ENCODE measurements at regions not wholly inside any gene's neighbourhood (a gene's known extent, or its start where the extent isn't known, plus 50 kb on each side); places are given as distances from the start of the nearest gene placed in this dataset.

- DNase-seq (ENCODE audit: low read depth in 2 of 2) = no peak
Measured at GRCh38 chr13:83943530-83944279, 61.4 kb upstream of the SLITRK1 start.

GRCh38 chr13:83941701-83942335 is 59.5 kb upstream of the SLITRK1 start:
- DNase-seq (ENCODE audit: low read depth in 2 of 2) = no peak

DNA sequence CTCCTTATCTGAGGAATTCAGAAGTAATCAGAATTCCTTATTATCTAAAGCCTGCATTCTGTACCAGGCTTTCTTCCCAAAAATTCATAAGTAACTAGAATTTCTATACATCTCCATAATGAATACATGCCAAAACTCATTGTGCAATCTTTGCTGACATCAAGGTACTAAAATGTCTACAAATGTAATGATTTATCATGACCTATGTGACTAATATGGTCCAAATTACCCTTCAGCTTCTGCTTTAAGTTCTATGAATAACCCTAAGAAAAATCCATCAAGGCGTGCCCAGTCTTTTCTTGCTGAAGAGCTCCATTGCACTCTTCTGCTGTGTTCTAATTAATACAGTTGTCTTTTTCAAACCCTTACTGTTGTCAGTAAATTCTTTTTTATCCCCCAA is 58.5 kb upstream of the SLITRK1 start:
- no peak for DNase-seq (ENCODE audit: low read depth in 2 of 2)

DNA sequence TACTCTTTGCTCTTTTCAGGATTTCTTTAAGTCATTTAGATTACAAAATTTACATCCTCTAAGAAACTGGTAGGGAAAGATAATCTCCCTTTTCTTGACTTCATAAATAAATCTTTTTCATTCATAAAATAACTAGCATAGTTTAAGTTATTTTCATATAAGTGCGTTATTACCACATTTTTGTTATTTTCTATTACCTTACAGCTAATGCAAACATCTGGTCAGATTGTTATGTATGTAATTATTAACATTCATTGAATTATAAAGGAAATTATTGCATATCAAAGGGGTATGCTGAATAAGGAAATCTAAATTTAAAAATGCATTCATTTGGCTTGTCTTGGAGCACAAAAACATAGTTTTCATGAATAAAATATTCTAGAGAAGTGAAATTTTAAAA is 55.3 kb upstream of the SLITRK1 start:
- no peak for DNase-seq (ENCODE audit: low read depth in 2 of 2)

GRCh38 chr13:83935566-83935965 is 53.3 kb upstream of the SLITRK1 start:
- DNase-seq (ENCODE audit: low read depth in 2 of 2) = no peak

All from stimulated activated CD4-positive, alpha-beta T cell treated with anti-CD3 and anti-CD28 coated beads, Interleukin-15, amount 100 ng/mL, for 48 hours (primary cell).